HFFc6 (cell line): ENCODE measurements at regions not wholly inside any gene's neighbourhood (a gene's known extent, or its start where the extent isn't known, plus 50 kb on each side); places are given as distances from the start of the nearest gene placed in this dataset.

ENCODE experiments used
- DNase-seq: peaks from one replicate; pipeline ENCODE4 v3.0.0-alpha.2; 2018
- H3K27ac Mint-ChIP-seq: 2 replicates; pipeline ENCODE4 v1.8.0; 2020; ENCODE audit warnings: mild to moderate bottlenecking, mixed read lengths
- H3K27me3 Mint-ChIP-seq: 2 replicates; pipeline ENCODE4 v1.8.0; 2021; ENCODE audit warnings: mild to moderate bottlenecking, moderate library complexity, mixed read lengths; ENCODE audit not compliant: insufficient read depth
- H3K36me3 Mint-ChIP-seq: 2 replicates; pipeline ENCODE4 v1.8.0; 2021; ENCODE audit warnings: low read depth, mixed read lengths
- H3K4me1 Mint-ChIP-seq: 2 replicates; pipeline ENCODE4 v1.8.0; 2020; ENCODE audit warnings: low read depth, mixed read lengths
- H3K4me3 Mint-ChIP-seq: 2 replicates; pipeline ENCODE4 v1.8.0; 2020; ENCODE audit warnings: mild to moderate bottlenecking, moderate library complexity, mixed read lengths
- H3K9me3 Mint-ChIP-seq: 2 replicates; pipeline ENCODE4 v1.8.0; 2020; ENCODE audit warnings: mild to moderate bottlenecking, mixed read lengths
- TF ChIP-seq, protein P1 (sequence below): fragments of 200-600 bp; sonication (generic); IDR thresholded peaks from 2 replicates; pipeline ENCODE4 v1.5.0; 2021; ENCODE audit warnings: antibody characterized with exemption, mild to moderate bottlenecking

- Mint-ChIP-seq H3K36me3 (no peaks in the 10 kb centered on the region), H3K4me1 (no peaks in the 10 kb centered on the region), H3K27ac (no peak overlapping the region), H3K9me3 (no peaks in the 10 kb centered on the region), H3K27me3 (peaks cover 26% of the 10 kb centered on the region), H3K4me3 (no peak overlapping the region)
- DNase-seq: no peak
- TF ChIP-seq, protein P1, sequence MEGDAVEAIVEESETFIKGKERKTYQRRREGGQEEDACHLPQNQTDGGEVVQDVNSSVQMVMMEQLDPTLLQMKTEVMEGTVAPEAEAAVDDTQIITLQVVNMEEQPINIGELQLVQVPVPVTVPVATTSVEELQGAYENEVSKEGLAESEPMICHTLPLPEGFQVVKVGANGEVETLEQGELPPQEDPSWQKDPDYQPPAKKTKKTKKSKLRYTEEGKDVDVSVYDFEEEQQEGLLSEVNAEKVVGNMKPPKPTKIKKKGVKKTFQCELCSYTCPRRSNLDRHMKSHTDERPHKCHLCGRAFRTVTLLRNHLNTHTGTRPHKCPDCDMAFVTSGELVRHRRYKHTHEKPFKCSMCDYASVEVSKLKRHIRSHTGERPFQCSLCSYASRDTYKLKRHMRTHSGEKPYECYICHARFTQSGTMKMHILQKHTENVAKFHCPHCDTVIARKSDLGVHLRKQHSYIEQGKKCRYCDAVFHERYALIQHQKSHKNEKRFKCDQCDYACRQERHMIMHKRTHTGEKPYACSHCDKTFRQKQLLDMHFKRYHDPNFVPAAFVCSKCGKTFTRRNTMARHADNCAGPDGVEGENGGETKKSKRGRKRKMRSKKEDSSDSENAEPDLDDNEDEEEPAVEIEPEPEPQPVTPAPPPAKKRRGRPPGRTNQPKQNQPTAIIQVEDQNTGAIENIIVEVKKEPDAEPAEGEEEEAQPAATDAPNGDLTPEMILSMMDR: no peak
These were observed 58.7 kb upstream of the LRRN2 start for GRCh38 chr1:204744107-204744779.

DNA sequence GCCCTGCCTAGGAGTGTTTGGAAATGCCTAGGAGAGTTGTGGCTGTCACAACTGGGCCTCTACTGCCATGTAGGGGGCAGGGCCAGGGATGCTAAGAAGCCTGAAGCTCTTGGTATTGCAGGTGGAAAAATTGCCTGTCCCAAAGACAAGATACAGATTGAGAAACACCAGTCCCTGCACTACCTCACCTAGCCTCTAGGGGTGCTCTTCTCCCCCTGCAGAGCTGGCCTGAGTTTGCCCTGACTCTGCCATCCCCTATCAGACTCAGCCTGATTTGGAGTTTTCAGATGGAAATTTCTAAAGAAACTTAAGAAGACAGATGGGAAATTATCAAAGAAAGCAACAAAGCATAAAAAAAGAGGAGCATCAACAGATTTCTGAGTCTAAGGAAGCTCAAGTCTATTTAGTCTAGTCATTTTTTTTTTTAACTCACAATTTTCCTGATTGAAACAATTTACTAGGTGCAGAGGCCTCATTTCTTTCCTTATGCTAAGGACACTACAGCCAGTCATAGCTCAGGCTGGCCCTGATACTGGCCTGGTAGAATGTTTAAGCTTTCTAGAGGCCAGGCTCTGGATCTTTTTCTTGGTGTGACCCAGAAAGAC, 61.4 kb upstream of the LRRN2 start:
- H3K9me3 Mint-ChIP-seq: no peaks in the 10 kb centered on the region
- H3K4me1 Mint-ChIP-seq: no peaks in the 10 kb centered on the region
- TF ChIP-seq, protein P1: peak; percentile 92
- no peak overlapping the region for H3K27ac Mint-ChIP-seq
- no peak overlapping the region for H3K4me3 Mint-ChIP-seq
- DNase-seq: peak; percentile 17
- no peaks in the 10 kb centered on the region for H3K36me3 Mint-ChIP-seq
- peaks cover 29% of the 10 kb centered on the region for H3K27me3 Mint-ChIP-seq

DNA sequence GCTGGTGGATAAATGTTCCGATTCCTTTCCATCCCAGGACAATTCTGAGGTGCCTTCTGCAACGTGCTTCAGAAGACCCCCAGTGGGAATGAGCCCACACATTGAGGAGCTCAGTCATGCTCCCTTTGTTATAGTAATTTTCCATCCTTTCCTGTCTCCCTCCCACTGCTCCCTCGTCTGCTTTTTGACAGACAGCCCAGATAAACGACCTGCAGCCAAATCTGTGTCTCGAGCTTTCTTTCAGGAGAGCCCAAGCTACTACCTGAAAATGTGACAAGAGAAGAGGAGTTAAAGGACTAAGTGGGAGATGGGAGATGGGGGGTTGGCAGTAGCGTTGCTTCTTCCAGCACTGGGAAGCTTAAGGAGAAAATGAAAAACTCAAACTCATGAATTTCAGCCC, 65.9 kb upstream of the LRRN2 start:
- H3K9me3 Mint-ChIP-seq: no peaks in the 10 kb centered on the region

GRCh38 chr1:204751883-204752687, 66.5 kb upstream of the LRRN2 start:
- Mint-ChIP-seq H3K27ac (no peak overlapping the region), H3K4me3 (no peak overlapping the region), H3K36me3 (no peaks in the 10 kb centered on the region), H3K27me3 (peaks cover 19% of the 10 kb centered on the region), H3K4me1 (no peaks in the 10 kb centered on the region), H3K9me3 (no peaks in the 10 kb centered on the region)
- TF ChIP-seq, protein P1: no peak
- no peak for DNase-seq

More for the DNA sequence above, 65.9 kb upstream of the LRRN2 start:
- Mint-ChIP-seq H3K27ac (no peak overlapping the region), H3K4me1 (no peaks in the 10 kb centered on the region), H3K27me3 (peaks cover 17% of the 10 kb centered on the region), H3K4me3 (no peak overlapping the region), H3K36me3 (no peaks in the 10 kb centered on the region)
- TF ChIP-seq, protein P1: no peak
- DNase-seq: no peak

DNA sequence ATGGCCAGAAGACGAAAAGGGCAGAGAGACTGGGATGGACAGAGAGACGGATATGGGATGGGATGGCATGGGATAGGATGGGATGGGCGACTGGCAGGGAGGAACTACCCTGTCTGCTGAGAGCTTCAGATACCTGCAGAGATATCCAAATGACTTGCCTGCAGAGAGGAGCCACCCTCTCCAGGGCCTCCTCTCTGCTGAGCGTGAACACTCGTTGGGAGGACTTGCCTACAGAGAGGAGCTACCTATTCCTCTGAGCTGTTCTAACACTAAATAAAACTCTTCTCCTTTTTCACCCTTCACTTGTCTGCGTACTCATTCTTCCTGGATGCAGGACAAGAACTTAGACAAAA, 67.1 kb upstream of the LRRN2 start:
- DNase-seq: no peak
- H3K4me1 Mint-ChIP-seq: no peaks in the 10 kb centered on the region
- TF ChIP-seq, protein P1: no peak
- no peak overlapping the region for H3K27ac Mint-ChIP-seq
- peaks cover 19% of the 10 kb centered on the region for H3K27me3 Mint-ChIP-seq
- no peaks in the 10 kb centered on the region for H3K9me3 Mint-ChIP-seq
- no peaks in the 10 kb centered on the region for H3K36me3 Mint-ChIP-seq
- H3K4me3 Mint-ChIP-seq: no peak overlapping the region
